Dermis microvascular lymphatic vessel endothelial cell (primary cell): ENCODE measurements at regions not wholly inside any gene's neighbourhood (a gene's known extent, or its start where the extent isn't known, plus 50 kb on each side); places are given as distances from the start of the nearest gene placed in this dataset.

Experiments used
- DNase-seq, 2 donors: peaks; one replicate each; pipeline versions ENCODE4 v3.0.0 to v3.0.0-alpha.2; 2010; ENCODE audit warnings: low read depth in 2 of 2

- DNase-seq = no peak
Measured at GRCh38 chr9:7402334-7403027, 397.1 kb downstream of the DMAC1 start.

GRCh38 chr9:7401116-7401515, 398.5 kb downstream of the DMAC1 start:
- DNase-seq = no peak

GRCh38 chr9:7394002-7394774, 405.4 kb downstream of the DMAC1 start:
- no peak for DNase-seq

GRCh38 chr9:7392148-7392547, 407.4 kb downstream of the DMAC1 start:
- no peak for DNase-seq

GRCh38 chr9:7388755-7389154, 410.8 kb downstream of the DMAC1 start:
- no peak for DNase-seq

- DNase-seq = no peak
Measured at GRCh38 chr9:7387840-7388239, 411.7 kb downstream of the DMAC1 start.

- no peak for DNase-seq
Measured at GRCh38 chr9:7382304-7382703, 417.3 kb downstream of the DMAC1 start.

GRCh38 chr9:7377489-7377888, 422.1 kb downstream of the DMAC1 start:
- no peak for DNase-seq

GRCh38 chr9:7376833-7377232, 422.7 kb downstream of the DMAC1 start:
- no peak for DNase-seq

GRCh38 chr9:7376213-7376612, 423.4 kb downstream of the DMAC1 start:
- no peak for DNase-seq

GRCh38 chr9:7375013-7375511, 424.5 kb downstream of the DMAC1 start:
- no peak for DNase-seq

- DNase-seq = no peak
Measured at GRCh38 chr9:7370988-7371387, 428.6 kb downstream of the DMAC1 start.

GRCh38 chr9:7370381-7370780, 429.2 kb downstream of the DMAC1 start:
- DNase-seq = no peak

- DNase-seq = no peak
Measured at GRCh38 chr9:7369384-7369821, 430.2 kb downstream of the DMAC1 start.

GRCh38 chr9:7368410-7369292, 430.9 kb downstream of the DMAC1 start:
- no peak for DNase-seq

- no peak for DNase-seq
Measured at GRCh38 chr9:7367726-7368125, 431.9 kb downstream of the DMAC1 start.

- no peak for DNase-seq
Measured at GRCh38 chr9:7366121-7366520, 433.5 kb downstream of the DMAC1 start.

- DNase-seq = no peak
Measured at GRCh38 chr9:7363777-7364477, 435.7 kb downstream of the DMAC1 start.

GRCh38 chr9:7360513-7360912, 439.1 kb downstream of the DMAC1 start:
- no peak for DNase-seq

GRCh38 chr9:7358876-7359275, 440.7 kb downstream of the DMAC1 start:
- DNase-seq = no peak

- DNase-seq = no peak
Measured at GRCh38 chr9:7354704-7355103, 444.9 kb downstream of the DMAC1 start.
